ENCODE measurements at regions not wholly inside any gene's neighbourhood (a gene's known extent, or its start where the extent isn't known, plus 50 kb on each side); places are given as distances from the start of the nearest gene placed in this dataset.
"Not testable (repeated sequence)": the region's sequence is repeated elsewhere in the genome, so short reads cannot be mapped to it uniquely, and the experiment has no call there.

DNA sequence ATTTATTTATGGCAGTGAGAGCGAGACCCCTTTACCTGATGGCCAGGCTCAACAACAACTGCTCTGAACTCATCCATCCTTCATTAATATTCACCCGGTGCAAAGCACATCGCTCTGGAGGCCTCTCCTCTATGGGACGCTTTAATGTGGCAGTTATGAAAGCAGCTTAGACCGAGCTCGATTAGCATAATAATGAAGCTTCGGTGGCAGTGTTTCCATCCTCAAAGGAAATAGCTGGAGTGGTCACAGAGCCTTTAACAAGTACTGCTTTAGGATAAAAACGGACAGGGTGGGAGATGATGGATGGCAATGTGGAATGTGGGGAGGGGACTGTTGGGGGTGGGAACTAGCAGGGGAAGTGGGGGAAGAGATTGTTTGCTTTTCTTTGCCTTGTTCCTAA lies 243.9 kb downstream of the SLC4A3 start:
- no peak overlapping the region for H2BK5ac ChIP-seq (ENCODE audit: low read length)

DNA sequence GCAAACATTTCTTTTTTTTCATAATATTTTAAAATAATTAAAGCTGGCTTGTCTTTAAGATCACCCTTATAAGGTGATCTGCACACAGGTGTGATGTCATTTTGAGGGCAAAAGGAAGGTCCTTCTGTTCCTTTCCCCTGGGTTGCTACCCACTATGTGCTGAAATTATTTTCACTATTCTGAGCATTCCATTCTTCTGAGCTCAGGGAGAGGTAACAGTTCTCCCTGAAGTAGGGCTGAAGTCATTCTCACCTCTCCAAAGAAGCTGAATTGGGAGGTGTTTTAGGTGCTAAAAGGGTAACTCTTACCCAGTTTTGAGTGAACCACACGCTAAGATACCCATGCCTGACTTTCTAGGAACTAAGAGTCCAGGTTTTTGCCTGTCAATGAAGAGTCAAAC lies 247.6 kb downstream of the SLC4A3 start:
- Histone ChIP-seq H3K18ac (ENCODE audit: low read length) (no peak overlapping the region), H3K4me2 (ENCODE audit: insufficient read depth, low read length, poor library complexity, severe bottlenecking) (no peak overlapping the region), H2BK15ac (ENCODE audit: low read length) (no peak overlapping the region), H3K27ac (replicated peaks; ENCODE audit: low read length) (no peak overlapping the region), H3K9ac (ENCODE audit: low read depth, low read length, poor library complexity) (no peak overlapping the region), H3K4me3 (ENCODE audit: low read length in 2 of 2) (no peak overlapping the region), H4K8ac (ENCODE audit: low read depth, low read length) (no peak overlapping the region), H3K4ac (ENCODE audit: low read length) (no peak overlapping the region), H3K14ac (ENCODE audit: low read length) (no peak overlapping the region), H3K9me3 (replicated peaks in 1 of 2; ENCODE audit: control insufficient read depth in 2 of 2, insufficient read depth in 1 of 2, low read depth in 1 of 2, low read length in 2 of 2) (peaks cover 0 to 2% of the 10 kb centered on the region in 2 donors), H3K27me3 (ENCODE audit: control insufficient read depth in 3 of 3, insufficient read depth in 3 of 3, low read depth in 1 of 3, low read length in 3 of 3) (no peaks in the 10 kb centered on the region), H3K79me1 (ENCODE audit: low read depth, low read length) (no peaks in the 10 kb centered on the region), H2AFZ (ENCODE audit: low read length) (no peak overlapping the region), H2BK5ac (ENCODE audit: low read length) (no peak overlapping the region), H4K91ac (ENCODE audit: low read depth, low read length, poor library complexity) (no peak overlapping the region), H2AK5ac (ENCODE audit: low read depth, low read length) (no peak overlapping the region), H2BK12ac (ENCODE audit: low read length) (no peak overlapping the region), H3K23ac (ENCODE audit: low read depth, low read length, poor library complexity) (no peak overlapping the region), H3K4me1 (ENCODE audit: control insufficient read depth in 2 of 2, insufficient read depth in 1 of 2, low read depth in 1 of 2, low read length in 2 of 2) (peaks cover 12 to 21% of the 10 kb centered on the region in 2 donors), H2BK120ac (ENCODE audit: low read depth, low read length) (no peak overlapping the region), H3K36me3 (replicated peaks in 1 of 2; ENCODE audit: control insufficient read depth in 2 of 2, insufficient read depth in 2 of 2, low read length in 2 of 2) (no peaks in the 10 kb centered on the region)
- no CpG with 5 or more reads among the region's 1 CpG for WGBS, 2 donors (ENCODE audit: extremely low coverage in 2 of 2, insufficient read length in 2 of 2, insufficient replicate concordance in 1 of 2)
- DNase-seq (ENCODE audit: low spot score) = no peak

More for the DNA sequence above, 243.9 kb downstream of the SLC4A3 start:
- peak; percentile 56 for DNase-seq (ENCODE audit: low spot score)
- Histone ChIP-seq H3K14ac (ENCODE audit: low read length) (no peak overlapping the region), H3K4me2 (ENCODE audit: insufficient read depth, low read length, poor library complexity, severe bottlenecking) (no peak overlapping the region), H3K9me3 (replicated peaks in 1 of 2; ENCODE audit: control insufficient read depth in 2 of 2, insufficient read depth in 1 of 2, low read depth in 1 of 2, low read length in 2 of 2) (peaks cover 0 to 2% of the 10 kb centered on the region in 2 donors), H2AFZ (ENCODE audit: low read length) (peak overlapping the region; percentile 53), H3K4ac (ENCODE audit: low read length) (no peak overlapping the region), H3K9ac (ENCODE audit: low read depth, low read length, poor library complexity) (no peak overlapping the region), H4K8ac (ENCODE audit: low read depth, low read length) (no peak overlapping the region), H2BK12ac (ENCODE audit: low read length) (no peak overlapping the region), H3K4me1 (ENCODE audit: control insufficient read depth in 2 of 2, insufficient read depth in 1 of 2, low read depth in 1 of 2, low read length in 2 of 2) (peaks cover 12 to 23% of the 10 kb centered on the region in 2 donors), H3K27me3 (ENCODE audit: control insufficient read depth in 3 of 3, insufficient read depth in 3 of 3, low read depth in 1 of 3, low read length in 3 of 3) (no peaks in the 10 kb centered on the region), H3K27ac (replicated peaks; ENCODE audit: low read length) (peak overlapping the region; percentile 61), H3K23ac (ENCODE audit: low read depth, low read length, poor library complexity) (no peak overlapping the region), H4K91ac (ENCODE audit: low read depth, low read length, poor library complexity) (no peak overlapping the region), H3K79me1 (ENCODE audit: low read depth, low read length) (no peaks in the 10 kb centered on the region), H2BK120ac (ENCODE audit: low read depth, low read length) (no peak overlapping the region), H2BK15ac (ENCODE audit: low read length) (no peak overlapping the region), H3K4me3 (ENCODE audit: low read length in 2 of 2) (no peak overlapping the region), H2AK5ac (ENCODE audit: low read depth, low read length) (no peak overlapping the region), H3K36me3 (replicated peaks in 1 of 2; ENCODE audit: control insufficient read depth in 2 of 2, insufficient read depth in 2 of 2, low read length in 2 of 2) (no peaks in the 10 kb centered on the region), H3K18ac (ENCODE audit: low read length) (no peak overlapping the region)
- WGBS, 2 donors (ENCODE audit: extremely low coverage in 2 of 2, insufficient read length in 2 of 2, insufficient replicate concordance in 1 of 2) = no CpG with 5 or more reads among the region's 8 CpGs

DNA sequence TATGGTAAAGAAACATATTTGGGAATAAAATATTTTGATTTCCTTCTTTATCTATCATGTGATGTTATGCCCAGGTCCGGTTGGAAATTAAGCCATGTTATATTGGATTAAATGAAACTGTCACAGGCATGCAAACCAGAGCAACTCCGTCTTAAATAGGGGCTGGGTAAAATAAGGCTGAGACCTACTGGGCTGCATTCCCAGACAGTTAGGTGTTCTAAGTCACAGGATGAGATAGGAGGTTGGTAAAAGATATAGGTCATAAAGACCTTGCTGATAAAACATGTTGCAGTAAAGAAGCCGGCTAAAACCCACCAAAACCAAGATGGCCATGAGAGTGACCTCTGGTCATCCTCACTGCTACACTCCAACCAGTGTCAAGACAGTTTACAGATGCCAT lies 248.6 kb downstream of the SLC4A3 start:
- not testable (repeated sequence) for DNase-seq (ENCODE audit: low spot score); H3K4ac ChIP-seq (ENCODE audit: low read length); H2BK15ac ChIP-seq (ENCODE audit: low read length); H3K79me1 ChIP-seq (ENCODE audit: low read depth, low read length); H2BK120ac ChIP-seq (ENCODE audit: low read depth, low read length); H3K4me3 ChIP-seq (ENCODE audit: low read length in 2 of 2); H3K27ac ChIP-seq (replicated peaks; ENCODE audit: low read length); H2AK5ac ChIP-seq (ENCODE audit: low read depth, low read length); H4K91ac ChIP-seq (ENCODE audit: low read depth, low read length, poor library complexity); H3K9me3 ChIP-seq (replicated peaks in 1 of 2; ENCODE audit: control insufficient read depth in 2 of 2, insufficient read depth in 1 of 2, low read depth in 1 of 2, low read length in 2 of 2); H3K9ac ChIP-seq (ENCODE audit: low read depth, low read length, poor library complexity); H2BK5ac ChIP-seq (ENCODE audit: low read length); H4K8ac ChIP-seq (ENCODE audit: low read depth, low read length); H2BK12ac ChIP-seq (ENCODE audit: low read length); H3K18ac ChIP-seq (ENCODE audit: low read length); H3K14ac ChIP-seq (ENCODE audit: low read length); H3K4me2 ChIP-seq (ENCODE audit: insufficient read depth, low read length, poor library complexity, severe bottlenecking); H3K36me3 ChIP-seq (replicated peaks in 1 of 2; ENCODE audit: control insufficient read depth in 2 of 2, insufficient read depth in 2 of 2, low read length in 2 of 2); H3K27me3 ChIP-seq (ENCODE audit: control insufficient read depth in 3 of 3, insufficient read depth in 3 of 3, low read depth in 1 of 3, low read length in 3 of 3); H2AFZ ChIP-seq (ENCODE audit: low read length); H3K23ac ChIP-seq (ENCODE audit: low read depth, low read length, poor library complexity)
- peaks cover 10 to 12% of the 10 kb centered on the region in 2 donors for H3K4me1 ChIP-seq (ENCODE audit: control insufficient read depth in 2 of 2, insufficient read depth in 1 of 2, low read depth in 1 of 2, low read length in 2 of 2)
- WGBS, 2 donors (ENCODE audit: extremely low coverage in 2 of 2, insufficient read length in 2 of 2, insufficient replicate concordance in 1 of 2) = no CpG with 5 or more reads among the region's 3 CpGs

DNA sequence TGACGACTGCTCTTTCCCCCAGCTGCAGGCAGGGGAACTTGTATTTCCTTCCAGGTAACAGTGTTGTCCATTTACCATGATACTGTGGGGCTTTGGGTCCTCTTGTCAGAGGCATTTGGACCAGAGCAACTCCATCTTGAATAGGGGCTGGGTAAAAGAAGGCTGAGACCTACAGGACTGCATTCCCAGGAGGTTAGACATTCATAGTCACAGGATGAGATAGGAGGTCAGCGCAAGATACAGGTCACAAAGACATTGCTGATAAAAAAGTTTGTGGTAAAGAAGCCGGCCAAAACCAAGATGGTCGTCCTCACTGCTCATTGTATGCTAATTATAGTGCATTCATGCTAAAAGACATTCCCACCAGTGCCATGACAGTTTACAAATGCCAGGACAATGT lies 249.5 kb downstream of the SLC4A3 start:
- H2BK15ac ChIP-seq (ENCODE audit: low read length) = no peak overlapping the region
- H3K79me1 ChIP-seq (ENCODE audit: low read depth, low read length) = no peaks in the 10 kb centered on the region
- WGBS, 2 donors (ENCODE audit: extremely low coverage in 2 of 2, insufficient read length in 2 of 2, insufficient replicate concordance in 1 of 2) = no CpG with 5 or more reads among the region's 4 CpGs
- no peak overlapping the region for H4K91ac ChIP-seq (ENCODE audit: low read depth, low read length, poor library complexity)
- H3K9ac ChIP-seq (ENCODE audit: low read depth, low read length, poor library complexity) = no peak overlapping the region
- H3K4me1 ChIP-seq (ENCODE audit: control insufficient read depth in 2 of 2, insufficient read depth in 1 of 2, low read depth in 1 of 2, low read length in 2 of 2) = peaks cover 4 to 7% of the 10 kb centered on the region in 2 donors
- no peak overlapping the region for H2BK12ac ChIP-seq (ENCODE audit: low read length)
- H2AFZ ChIP-seq (ENCODE audit: low read length) = no peak overlapping the region
- no peak overlapping the region for H3K18ac ChIP-seq (ENCODE audit: low read length)
- H3K4me3 ChIP-seq (ENCODE audit: low read length in 2 of 2) = no peak overlapping the region
- H3K36me3 ChIP-seq (replicated peaks in 1 of 2; ENCODE audit: control insufficient read depth in 2 of 2, insufficient read depth in 2 of 2, low read length in 2 of 2) = no peaks in the 10 kb centered on the region
- no peak overlapping the region for H3K4ac ChIP-seq (ENCODE audit: low read length)
- no peak overlapping the region for H3K27ac ChIP-seq (replicated peaks; ENCODE audit: low read length)
- H4K8ac ChIP-seq (ENCODE audit: low read depth, low read length) = no peak overlapping the region
- H3K27me3 ChIP-seq (ENCODE audit: control insufficient read depth in 3 of 3, insufficient read depth in 3 of 3, low read depth in 1 of 3, low read length in 3 of 3) = no peaks in the 10 kb centered on the region
- H2AK5ac ChIP-seq (ENCODE audit: low read depth, low read length) = no peak overlapping the region
- H2BK5ac ChIP-seq (ENCODE audit: low read length) = no peak overlapping the region
- H3K14ac ChIP-seq (ENCODE audit: low read length) = no peak overlapping the region
- peaks cover 0 to 2% of the 10 kb centered on the region in 2 donors for H3K9me3 ChIP-seq (replicated peaks in 1 of 2; ENCODE audit: control insufficient read depth in 2 of 2, insufficient read depth in 1 of 2, low read depth in 1 of 2, low read length in 2 of 2)
- H2BK120ac ChIP-seq (ENCODE audit: low read depth, low read length) = no peak overlapping the region
- no peak for DNase-seq (ENCODE audit: low spot score)
- no peak overlapping the region for H3K23ac ChIP-seq (ENCODE audit: low read depth, low read length, poor library complexity)
- no peak overlapping the region for H3K4me2 ChIP-seq (ENCODE audit: insufficient read depth, low read length, poor library complexity, severe bottlenecking)

All from neuronal stem cell (in vitro differentiated cells).